ENCODE measurements at regions not wholly inside any gene's neighbourhood (a gene's known extent, or its start where the extent isn't known, plus 50 kb on each side); places are given as distances from the start of the nearest gene placed in this dataset.
"Not testable (repeated sequence)": the region's sequence is repeated elsewhere in the genome, so short reads cannot be mapped to it uniquely, and the experiment has no call there.

GRCh38 chr12:22115711-22116110 is 69.7 kb downstream of the CMAS start:
- H3K27me3 Mint-ChIP-seq: no peaks in the 10 kb centered on the region
- H3K4me1 Mint-ChIP-seq: no peaks in the 10 kb centered on the region
- H3K4me3 Mint-ChIP-seq: no peak overlapping the region
- DNase-seq (no peak), ATAC-seq (no peak)
- H3K9me3 Mint-ChIP-seq: no peaks in the 10 kb centered on the region
- H3K36me3 Mint-ChIP-seq (ENCODE audit: low read depth): no peaks in the 10 kb centered on the region
- no peak overlapping the region for H3K27ac Mint-ChIP-seq

- H3K4me1 Mint-ChIP-seq: no peaks in the 10 kb centered on the region
- no peaks in the 10 kb centered on the region for H3K9me3 Mint-ChIP-seq
- no peak overlapping the region for H3K4me3 Mint-ChIP-seq
- no peaks in the 10 kb centered on the region for H3K27me3 Mint-ChIP-seq
- DNase-seq: no peak
- no peak for ATAC-seq
- H3K27ac Mint-ChIP-seq: no peak overlapping the region
- H3K36me3 Mint-ChIP-seq (ENCODE audit: low read depth): no peaks in the 10 kb centered on the region
Observed at GRCh38 chr12:22116376-22116775, 70.4 kb downstream of the CMAS start.

- Mint-ChIP-seq H3K4me3 (no peak overlapping the region), H3K36me3 (ENCODE audit: low read depth) (no peaks in the 10 kb centered on the region), H3K27me3 (no peaks in the 10 kb centered on the region), H3K27ac (no peak overlapping the region), H3K9me3 (no peaks in the 10 kb centered on the region), H3K4me1 (no peaks in the 10 kb centered on the region)
- ATAC-seq: no peak
- no peak for DNase-seq
Observed at GRCh38 chr12:22117563-22118237, 71.7 kb downstream of the CMAS start.

GRCh38 chr12:22118238-22118790 is 72.3 kb downstream of the CMAS start:
- ATAC-seq (no peak), DNase-seq (no peak)
- Mint-ChIP-seq H3K4me1 (no peaks in the 10 kb centered on the region), H3K9me3 (no peaks in the 10 kb centered on the region), H3K27me3 (no peaks in the 10 kb centered on the region), H3K36me3 (ENCODE audit: low read depth) (no peaks in the 10 kb centered on the region), H3K27ac (no peak overlapping the region), H3K4me3 (no peak overlapping the region)

GRCh38 chr12:22121224-22121623 is 75.2 kb downstream of the CMAS start:
- Mint-ChIP-seq H3K27ac (no peak overlapping the region), H3K4me1 (peaks cover 4% of the 10 kb centered on the region), H3K4me3 (no peak overlapping the region), H3K36me3 (ENCODE audit: low read depth) (no peaks in the 10 kb centered on the region), H3K9me3 (no peaks in the 10 kb centered on the region), H3K27me3 (no peaks in the 10 kb centered on the region)
- peak; percentile 28 for DNase-seq
- ATAC-seq: no peak

- H3K36me3 Mint-ChIP-seq (ENCODE audit: low read depth): no peaks in the 10 kb centered on the region
- ATAC-seq: no peak
- H3K27ac Mint-ChIP-seq: no peak overlapping the region
Observed at GRCh38 chr12:22122359-22122758, 76.3 kb downstream of the CMAS start.

GRCh38 chr12:22124987-22125386 is 79.0 kb downstream of the CMAS start:
- ATAC-seq: no peak
- Mint-ChIP-seq H3K27ac (no peak overlapping the region), H3K9me3 (no peaks in the 10 kb centered on the region), H3K27me3 (no peaks in the 10 kb centered on the region), H3K36me3 (ENCODE audit: low read depth) (no peaks in the 10 kb centered on the region), H3K4me3 (no peak overlapping the region), H3K4me1 (peaks cover 4% of the 10 kb centered on the region)
- no peak for DNase-seq

More at GRCh38 chr12:22122359-22122758, 76.3 kb downstream of the CMAS start:
- Mint-ChIP-seq H3K4me3 (no peak overlapping the region), H3K4me1 (peaks cover 4% of the 10 kb centered on the region), H3K9me3 (no peaks in the 10 kb centered on the region), H3K27me3 (no peaks in the 10 kb centered on the region)
- no peak for DNase-seq

GRCh38 chr12:22126101-22126500 is 80.1 kb downstream of the CMAS start:
- H3K9me3 Mint-ChIP-seq; H3K4me3 Mint-ChIP-seq; H3K4me1 Mint-ChIP-seq; H3K27ac Mint-ChIP-seq; H3K27me3 Mint-ChIP-seq; H3K36me3 Mint-ChIP-seq (ENCODE audit: low read depth); DNase-seq: not testable (repeated sequence)
- peak; percentile 65 for ATAC-seq

GRCh38 chr12:22126758-22127157 is 80.7 kb downstream of the CMAS start:
- ATAC-seq (no peak), DNase-seq (no peak)
- Mint-ChIP-seq H3K4me1 (peaks cover 4% of the 10 kb centered on the region), H3K36me3 (ENCODE audit: low read depth) (no peaks in the 10 kb centered on the region), H3K9me3 (no peaks in the 10 kb centered on the region), H3K27me3 (no peaks in the 10 kb centered on the region), H3K4me3 (no peak overlapping the region), H3K27ac (no peak overlapping the region)

- no peaks in the 10 kb centered on the region for H3K9me3 Mint-ChIP-seq
- no peak overlapping the region for H3K27ac Mint-ChIP-seq
- H3K27me3 Mint-ChIP-seq: no peaks in the 10 kb centered on the region
- no peak overlapping the region for H3K4me3 Mint-ChIP-seq
- no peaks in the 10 kb centered on the region for H3K36me3 Mint-ChIP-seq (ENCODE audit: low read depth)
- H3K4me1 Mint-ChIP-seq: peaks cover 4% of the 10 kb centered on the region
- ATAC-seq (peak; percentile 10), DNase-seq (no peak)
Observed at GRCh38 chr12:22130671-22131070, 84.7 kb downstream of the CMAS start.

- ATAC-seq; H3K9me3 Mint-ChIP-seq; H3K27ac Mint-ChIP-seq; H3K36me3 Mint-ChIP-seq (ENCODE audit: low read depth); H3K4me3 Mint-ChIP-seq; H3K4me1 Mint-ChIP-seq; H3K27me3 Mint-ChIP-seq; DNase-seq: not testable (repeated sequence)
Observed at GRCh38 chr12:22136604-22137117, 90.6 kb downstream of the CMAS start.

All from activated naive CD8-positive, alpha-beta T cell treated with anti-CD3 and anti-CD28 coated beads, Interleukin-2, amount 50 U/mL, for 24 hours (primary cell).